Central memory CD8-positive, alpha-beta T cell (primary cell): ENCODE measurements at regions not wholly inside any gene's neighbourhood (a gene's known extent, or its start where the extent isn't known, plus 50 kb on each side); places are given as distances from the start of the nearest gene placed in this dataset.

ENCODE experiments used
- ATAC-seq: fragments of 150-1000 bp; cut with Tn5 transposase; replicated peaks from 2 replicates; pipeline ENCODE4 v1.10.0; 2022; ENCODE audit warnings: mild to moderate bottlenecking, moderate FRiP score, moderate number of reproducible peaks; ENCODE audit not compliant: poor library complexity, severe bottlenecking; ENCODE audit errors: extremely low read depth
- DNase-seq, 2 donors: peaks; one replicate each; pipeline ENCODE4 v3.0.0; 2021; ENCODE audit warnings: low spot score in 2 of 2
- H3K27ac Mint-ChIP-seq: one replicate; pipeline ENCODE4 v1.8.0; 2022; ENCODE audit warnings: low read depth, mild to moderate bottlenecking, moderate library complexity, mixed read lengths
- H3K27me3 Mint-ChIP-seq: one replicate; pipeline ENCODE4 v1.8.0; 2022; ENCODE audit warnings: mixed read lengths
- H3K36me3 Mint-ChIP-seq: one replicate; pipeline ENCODE4 v1.8.0; 2022; ENCODE audit warnings: mild to moderate bottlenecking, moderate library complexity, mixed read lengths; ENCODE audit not compliant: insufficient read depth
- H3K4me1 Mint-ChIP-seq: one replicate; pipeline ENCODE4 v1.8.0; 2022; ENCODE audit warnings: mixed read lengths
- H3K4me3 Mint-ChIP-seq: one replicate; pipeline ENCODE4 v1.8.0; 2022; ENCODE audit warnings: mild to moderate bottlenecking, moderate library complexity, mixed read lengths
- H3K9me3 Mint-ChIP-seq: one replicate; pipeline ENCODE4 v1.8.0; 2022; ENCODE audit warnings: mixed read lengths

DNA sequence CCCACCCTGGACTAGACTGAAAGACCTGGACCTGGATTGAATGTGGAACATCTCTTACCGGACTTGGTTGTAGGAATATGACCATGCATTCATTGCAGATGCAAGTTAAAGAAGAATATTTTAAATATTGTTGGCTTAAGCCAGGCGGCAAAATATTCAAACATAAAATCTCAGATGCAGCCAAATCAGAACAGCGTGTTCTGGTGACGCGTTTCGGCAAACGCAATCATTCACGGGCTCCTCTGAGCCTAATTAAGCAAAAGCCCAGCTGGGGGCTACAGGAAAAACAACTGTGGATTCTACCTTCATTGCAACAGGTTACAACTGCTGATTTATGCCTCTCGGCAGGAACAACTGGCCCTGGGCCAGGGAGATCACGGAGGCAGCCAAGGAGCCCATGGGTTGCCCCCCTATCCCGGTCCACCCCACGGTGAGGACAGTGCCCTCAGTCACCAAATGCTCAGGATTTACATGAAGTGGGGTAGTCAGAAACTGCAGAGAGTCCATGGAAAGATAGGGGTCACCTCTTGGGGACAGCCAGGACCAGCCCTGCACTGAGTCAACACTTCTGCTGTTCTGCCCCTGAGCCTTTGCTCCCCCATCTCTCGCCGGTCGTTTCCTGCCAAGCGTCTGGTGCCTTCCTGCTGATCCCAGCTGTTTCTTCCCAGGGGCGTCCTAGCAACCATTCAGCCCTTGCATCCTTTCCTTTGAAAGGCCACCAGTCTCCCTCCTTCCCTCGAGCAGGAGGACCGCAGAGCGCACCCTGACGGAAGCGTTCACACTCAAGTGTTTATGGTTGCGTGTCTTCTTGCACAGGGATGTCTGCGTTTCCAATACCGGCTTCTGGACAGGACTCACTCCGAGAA, 64.4 kb upstream of the SFMBT2 start:
- no peaks in the 10 kb centered on the region for H3K27me3 Mint-ChIP-seq

DNA sequence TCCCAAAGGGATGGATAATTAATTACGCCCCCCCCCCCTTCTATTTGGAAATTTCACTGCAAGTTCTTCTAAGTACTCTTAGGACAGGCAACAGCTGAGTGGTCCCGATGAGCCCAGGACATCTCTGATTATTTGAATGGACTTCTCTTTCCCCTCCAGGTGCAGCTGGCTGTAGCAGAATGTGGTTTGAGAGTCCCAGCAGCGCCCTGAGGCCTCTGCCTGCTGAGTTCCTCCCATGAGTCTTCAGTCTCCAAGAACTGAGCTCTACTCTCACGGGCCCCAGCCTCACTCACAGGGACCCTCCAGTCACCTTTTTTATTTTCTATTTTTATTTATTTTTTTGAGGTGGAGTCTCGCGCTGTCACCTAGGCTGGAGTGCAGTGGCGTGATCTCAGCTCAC, 63.6 kb upstream of the SFMBT2 start:
- Mint-ChIP-seq H3K36me3 (peaks cover 4% of the 10 kb centered on the region), H3K27ac (no peak overlapping the region), H3K4me3 (no peak overlapping the region), H3K27me3 (no peaks in the 10 kb centered on the region), H3K9me3 (no peaks in the 10 kb centered on the region), H3K4me1 (peaks cover 35% of the 10 kb centered on the region)
- no peak for DNase-seq
- no peak for ATAC-seq

More for the DNA sequence above, 64.4 kb upstream of the SFMBT2 start:
- DNase-seq (no peak), ATAC-seq (no peak)
- Mint-ChIP-seq H3K27ac (no peak overlapping the region), H3K9me3 (no peaks in the 10 kb centered on the region), H3K4me3 (no peak overlapping the region), H3K36me3 (peaks cover 5% of the 10 kb centered on the region), H3K4me1 (peaks cover 44% of the 10 kb centered on the region)

DNA sequence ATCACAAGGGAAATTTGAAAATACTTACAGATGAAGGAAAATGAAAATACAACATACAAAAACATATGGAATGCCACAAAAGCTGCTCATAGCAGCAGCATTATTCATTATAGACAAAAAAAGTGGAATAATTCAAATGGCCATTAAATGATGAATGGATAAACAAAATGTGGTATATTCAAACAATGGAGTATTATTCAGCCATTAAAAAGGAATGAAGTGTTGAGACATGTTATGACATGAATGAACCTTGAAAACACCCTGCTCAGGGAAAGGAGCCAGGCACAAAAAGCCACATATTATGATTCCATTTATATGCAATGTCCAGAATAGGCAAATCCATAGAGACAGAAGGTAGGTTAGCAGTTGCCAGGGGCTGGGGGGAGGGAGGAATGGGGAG, 62.6 kb upstream of the SFMBT2 start:
- DNase-seq, result no peak
- Mint-ChIP-seq H3K27me3 (no peaks in the 10 kb centered on the region), H3K27ac (peak overlapping the region; percentile 78), H3K36me3 (no peaks in the 10 kb centered on the region), H3K4me3 (no peak overlapping the region), H3K4me1 (peaks cover 26% of the 10 kb centered on the region), H3K9me3 (no peaks in the 10 kb centered on the region)
- no peak for ATAC-seq

DNA sequence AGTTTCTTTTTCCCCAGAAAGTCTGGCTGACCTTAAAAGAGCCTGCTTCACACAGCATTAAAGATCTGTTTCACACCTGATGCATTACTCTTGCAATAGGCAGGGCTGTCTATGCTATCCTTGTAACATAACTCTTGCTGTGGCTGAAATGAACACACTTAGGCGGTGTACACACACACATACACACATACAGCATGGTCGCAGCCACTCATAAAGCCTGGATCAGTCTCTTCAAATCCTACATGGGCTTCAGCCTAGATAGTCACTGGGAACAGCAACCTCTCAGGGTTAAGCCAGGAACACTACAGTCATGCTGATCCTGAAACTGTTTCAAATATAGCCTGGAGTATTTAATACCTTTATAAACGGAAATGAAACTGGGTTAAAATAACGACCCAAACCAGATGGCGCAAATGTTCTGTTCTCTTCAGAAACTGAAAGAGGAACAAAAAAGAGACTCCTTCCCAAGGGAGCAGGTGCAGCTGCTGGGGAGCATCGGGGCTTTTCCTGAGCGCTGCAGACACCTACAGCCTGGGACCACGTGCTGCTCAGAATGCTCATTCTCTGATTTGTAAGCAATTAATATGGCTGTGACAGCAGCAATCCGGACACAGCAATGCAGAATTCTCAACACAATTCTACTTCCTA, 61.0 kb upstream of the SFMBT2 start:
- no peaks in the 10 kb centered on the region for H3K27me3 Mint-ChIP-seq
- no peaks in the 10 kb centered on the region for H3K9me3 Mint-ChIP-seq
- H3K27ac Mint-ChIP-seq, result peak overlapping the region; percentile 78
- H3K36me3 Mint-ChIP-seq, result no peaks in the 10 kb centered on the region
- ATAC-seq, result peak; percentile 65
- H3K4me3 Mint-ChIP-seq, result peak overlapping the region; percentile 76
- H3K4me1 Mint-ChIP-seq, result peaks cover 18% of the 10 kb centered on the region
- DNase-seq, result no peak

DNA sequence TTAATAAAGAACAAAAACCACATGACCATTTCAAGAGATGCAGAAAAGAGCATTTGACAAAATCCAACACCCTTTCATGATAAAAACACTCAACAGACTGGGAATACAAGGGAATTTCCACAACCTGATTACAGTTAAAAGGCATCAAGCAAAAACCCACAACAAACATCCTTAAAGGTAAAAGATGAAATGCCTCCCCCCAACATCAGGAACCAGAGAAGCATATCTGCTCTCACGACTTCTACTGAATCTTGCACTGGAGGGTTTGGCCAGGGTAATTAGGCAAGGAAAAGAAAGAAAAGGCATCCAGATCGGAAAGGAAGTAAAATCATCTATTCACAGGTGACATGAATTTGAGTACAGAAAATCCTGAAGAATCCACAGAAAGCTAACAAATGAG, 59.5 kb upstream of the SFMBT2 start:
- no peaks in the 10 kb centered on the region for H3K27me3 Mint-ChIP-seq
- no peak overlapping the region for H3K4me3 Mint-ChIP-seq
- no peak for DNase-seq
- H3K27ac Mint-ChIP-seq, result no peak overlapping the region
- no peaks in the 10 kb centered on the region for H3K9me3 Mint-ChIP-seq
- H3K36me3 Mint-ChIP-seq, result no peaks in the 10 kb centered on the region
- H3K4me1 Mint-ChIP-seq, result peaks cover 18% of the 10 kb centered on the region
- ATAC-seq, result no peak

DNA sequence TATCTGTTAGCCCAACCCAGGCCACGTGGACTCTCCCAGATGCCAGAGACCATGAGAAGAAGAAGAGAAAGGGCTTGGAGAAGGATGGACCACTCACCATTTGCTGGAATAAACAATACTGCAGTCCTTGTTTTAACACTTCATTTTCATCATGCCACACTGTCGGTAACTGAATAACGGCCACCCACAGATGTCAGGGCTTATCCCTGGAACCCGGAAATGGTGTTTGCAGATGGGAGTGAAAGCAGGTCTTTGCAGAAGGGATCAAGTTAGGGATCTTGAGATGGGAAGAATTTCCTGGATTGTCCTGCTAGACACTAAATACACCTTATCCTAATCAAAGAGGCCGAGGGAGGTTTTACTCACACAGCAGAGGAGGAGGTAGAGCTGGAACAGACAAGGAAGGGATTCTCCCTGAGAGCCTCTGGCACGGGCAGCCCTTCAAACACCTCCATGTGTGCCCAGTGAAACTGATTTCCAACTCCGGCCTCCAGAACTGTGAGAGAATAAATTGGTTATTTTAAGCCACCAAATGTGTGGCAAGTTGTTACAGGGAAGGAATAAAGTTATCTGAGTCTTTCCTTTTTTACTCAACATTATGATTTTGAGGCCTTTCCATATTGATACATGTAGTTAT, 56.3 kb upstream of the SFMBT2 start:
- Mint-ChIP-seq H3K36me3 (no peaks in the 10 kb centered on the region), H3K27ac (no peak overlapping the region)

DNA sequence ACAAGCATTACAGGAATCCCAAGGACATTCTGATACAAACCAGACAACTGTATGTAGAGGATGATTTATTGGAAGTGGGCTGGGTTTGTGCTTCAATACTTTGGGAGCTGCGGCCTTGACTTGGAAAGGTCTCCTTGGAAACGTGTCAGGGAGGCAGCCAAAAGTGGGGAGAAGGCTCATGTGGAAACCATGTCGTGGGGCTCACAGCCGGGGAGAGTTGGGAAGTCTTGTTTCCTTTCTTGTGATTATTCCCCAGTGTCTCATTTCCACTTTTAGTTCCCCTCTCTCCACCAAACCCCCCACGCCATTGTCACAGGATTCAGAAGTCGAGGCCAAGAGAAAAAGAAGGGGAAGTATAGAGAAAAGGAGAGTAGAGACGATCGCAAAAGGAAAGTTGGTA, 53.9 kb upstream of the SFMBT2 start:
- no peak for ATAC-seq
- no peaks in the 10 kb centered on the region for H3K4me1 Mint-ChIP-seq
- no peak for DNase-seq
- no peak overlapping the region for H3K27ac Mint-ChIP-seq
- H3K9me3 Mint-ChIP-seq, result no peaks in the 10 kb centered on the region
- H3K27me3 Mint-ChIP-seq, result no peaks in the 10 kb centered on the region
- H3K4me3 Mint-ChIP-seq, result no peak overlapping the region
- H3K36me3 Mint-ChIP-seq, result no peaks in the 10 kb centered on the region

More for the DNA sequence above, 56.3 kb upstream of the SFMBT2 start:
- Mint-ChIP-seq H3K27me3 (no peaks in the 10 kb centered on the region), H3K4me3 (no peak overlapping the region), H3K9me3 (no peaks in the 10 kb centered on the region), H3K4me1 (peaks cover 12% of the 10 kb centered on the region)
- DNase-seq (no peak), ATAC-seq (no peak)
